Gastrocnemius medialis (tissue), 4 donors: ENCODE measurements at regions not wholly inside any gene's neighbourhood (a gene's known extent, or its start where the extent isn't known, plus 50 kb on each side); places are given as distances from the start of the nearest gene placed in this dataset.

Experiments used
- ATAC-seq, 2 donors: fragments of 150-250 bp; one replicate each; pipeline ENCODE4 v1.9.1; 2016
- DNase-seq, 2 donors: peaks; one replicate each; pipeline ENCODE4 v3.0.0-alpha.2; 2019
- H3K27ac ChIP-seq, 4 donors: fragments of 200-600 bp; sonication (generic); 1 replicate in 1 of 4; 2 replicates in 3 of 4; pipeline ENCODE4 v1.5.1; 2016 to 2018; ENCODE audit warnings: mild to moderate bottlenecking in 2 of 4, moderate library complexity in 1 of 4
- H3K27me3 ChIP-seq, 3 donors: fragments of 200-600 bp; sonication (generic) in 2 of 3; 1 replicate in 1 of 3; 2 replicates in 2 of 3; pipeline versions ENCODE4 v1.5.1 to v1.6.0; 2016 to 2019; ENCODE audit warnings: mild to moderate bottlenecking in 1 of 3, moderate library complexity in 1 of 3
- H3K36me3 ChIP-seq, 2 donors: fragments of 200-600 bp; sonication (generic) in 1 of 2; one replicate each; pipeline ENCODE4 v1.5.1; 2017 to 2018
- H3K4me1 ChIP-seq, 2 donors: fragments of 200-600 bp; sonication (generic) in 1 of 2; one replicate each; pipeline ENCODE4 v1.5.1; 2016 to 2017; ENCODE audit warnings: mild to moderate bottlenecking in 2 of 2
- H3K4me3 ChIP-seq, 4 donors: fragments of 200-600 bp; sonication (generic) in 3 of 4; 1 replicate in 1 of 4; 2 replicates in 3 of 4; pipeline ENCODE4 v1.5.1; 2016 to 2019; ENCODE audit warnings: mild to moderate bottlenecking in 2 of 4
- H3K9me3 ChIP-seq, 3 donors: fragments of 200-600 bp; sonication (generic) in 2 of 3; 1 replicate in 1 of 3; 2 replicates in 2 of 3; pipeline ENCODE4 v1.5.1; 2016 to 2019
- POLR2A ChIP-seq, 2 donors: fragments of 450-650 bp; IDR thresholded peaks; one replicate each; pipeline ENCODE4 v1.6.1; 2017; ENCODE audit warnings: antibody characterized with exemption in 2 of 2, mild to moderate bottlenecking in 2 of 2, moderate library complexity in 2 of 2
- in situ Hi-C, 4 donors: fragments of 200-750 bp; cut with MboI; loops; one replicate each; pipeline versions ENCODE4 v1.15.0 to v1.8.0; 2017; ENCODE audit warnings: low sequenced_read_pairs in 4 of 4
- intact Hi-C: fragments of 100-400 bp; cut with DNase I; formaldehyde crosslinking; loops from one replicate; pipeline ENCODE4 v1.15.1; 2023; ENCODE audit warnings: low total_unique reads
- TF ChIP-seq, protein P1 (sequence below), 5 experiments: fragments of 450-650 bp in 3 of 5; fragments of 200-600 bp in 2 of 5; sonication (generic) in 2 of 5; IDR thresholded peaks in 4 of 5; conservative IDR thresholded peaks in 1 of 5; 1 replicate in 4 of 5; 2 replicates in 1 of 5; pipeline ENCODE4 v1.5.1; 2016 to 2019; ENCODE audit warnings: antibody characterized with exemption in 5 of 5, mild to moderate bottlenecking in 3 of 5, moderate library complexity in 3 of 5

DNA sequence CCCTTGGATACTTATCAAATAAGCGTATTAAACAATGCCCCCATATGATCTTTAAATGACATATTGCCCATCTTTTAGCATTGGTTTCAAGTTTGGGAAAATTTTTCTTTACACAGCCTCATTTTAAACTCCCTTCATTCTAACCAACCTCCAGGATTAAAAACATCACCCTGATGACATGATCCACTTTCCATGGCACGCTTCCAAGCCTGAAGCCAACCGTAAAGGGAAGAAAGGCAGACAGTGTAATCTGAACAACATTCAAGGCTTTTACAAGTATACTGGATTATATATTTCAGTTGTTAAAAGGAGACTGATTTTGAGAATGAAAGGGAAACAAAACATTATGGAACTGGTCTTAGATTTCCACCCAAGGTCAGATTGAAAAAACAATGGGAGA, 1721.9 kb downstream of the OLFM4 start:
- Histone ChIP-seq H3K4me3 (no peak overlapping the region), H3K36me3 (no peaks in the 10 kb centered on the region), H3K4me1 (no peaks in the 10 kb centered on the region), H3K27ac (no peak overlapping the region), H3K9me3 (no peaks in the 10 kb centered on the region), H3K27me3 (no peaks in the 10 kb centered on the region)
- DNase-seq (no peak), ATAC-seq (no peak)
- intact Hi-C loops (no loop called here), in situ Hi-C loops (no loop called here)
- no peak for TF ChIP-seq POLR2A (IDR thresholded peaks at IDR 0.05)
- TF ChIP-seq, protein P1, sequence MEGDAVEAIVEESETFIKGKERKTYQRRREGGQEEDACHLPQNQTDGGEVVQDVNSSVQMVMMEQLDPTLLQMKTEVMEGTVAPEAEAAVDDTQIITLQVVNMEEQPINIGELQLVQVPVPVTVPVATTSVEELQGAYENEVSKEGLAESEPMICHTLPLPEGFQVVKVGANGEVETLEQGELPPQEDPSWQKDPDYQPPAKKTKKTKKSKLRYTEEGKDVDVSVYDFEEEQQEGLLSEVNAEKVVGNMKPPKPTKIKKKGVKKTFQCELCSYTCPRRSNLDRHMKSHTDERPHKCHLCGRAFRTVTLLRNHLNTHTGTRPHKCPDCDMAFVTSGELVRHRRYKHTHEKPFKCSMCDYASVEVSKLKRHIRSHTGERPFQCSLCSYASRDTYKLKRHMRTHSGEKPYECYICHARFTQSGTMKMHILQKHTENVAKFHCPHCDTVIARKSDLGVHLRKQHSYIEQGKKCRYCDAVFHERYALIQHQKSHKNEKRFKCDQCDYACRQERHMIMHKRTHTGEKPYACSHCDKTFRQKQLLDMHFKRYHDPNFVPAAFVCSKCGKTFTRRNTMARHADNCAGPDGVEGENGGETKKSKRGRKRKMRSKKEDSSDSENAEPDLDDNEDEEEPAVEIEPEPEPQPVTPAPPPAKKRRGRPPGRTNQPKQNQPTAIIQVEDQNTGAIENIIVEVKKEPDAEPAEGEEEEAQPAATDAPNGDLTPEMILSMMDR (IDR thresholded peaks at IDR 0.05 in 4 of 5, conservative IDR thresholded peaks at IDR 0.05 in 1 of 5) = no peak

DNA sequence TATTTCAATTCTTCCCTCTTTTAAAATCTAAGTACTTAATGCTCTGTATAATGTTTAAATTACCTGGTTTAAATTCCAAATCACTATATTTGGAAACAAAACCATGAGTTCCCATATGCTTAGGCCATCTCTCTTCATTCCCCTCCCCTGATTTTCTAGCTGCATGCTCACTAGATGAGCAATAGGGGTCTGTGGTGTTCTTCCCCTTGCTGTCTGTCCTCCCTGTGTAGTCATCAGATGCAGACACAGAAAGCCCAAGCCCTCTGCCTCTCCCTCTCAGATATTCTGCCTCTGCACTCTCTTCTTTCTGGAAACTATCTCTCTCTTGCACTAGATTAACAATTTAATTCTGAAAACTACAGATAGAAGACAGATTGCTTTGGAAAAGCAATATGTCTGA, 1730.2 kb downstream of the OLFM4 start:
- ATAC-seq (no peak), DNase-seq (no peak)
- Histone ChIP-seq H3K36me3 (no peaks in the 10 kb centered on the region), H3K4me1 (no peaks in the 10 kb centered on the region), H3K4me3 (no peak overlapping the region), H3K9me3 (no peaks in the 10 kb centered on the region), H3K27ac (no peak overlapping the region), H3K27me3 (no peaks in the 10 kb centered on the region)
- in situ Hi-C loops (no loop called here), intact Hi-C loops (no loop called here)
- TF ChIP-seq, protein P1 (IDR thresholded peaks at IDR 0.05 in 4 of 5, conservative IDR thresholded peaks at IDR 0.05 in 1 of 5) = no peak
- no peak for TF ChIP-seq POLR2A (IDR thresholded peaks at IDR 0.05)

DNA sequence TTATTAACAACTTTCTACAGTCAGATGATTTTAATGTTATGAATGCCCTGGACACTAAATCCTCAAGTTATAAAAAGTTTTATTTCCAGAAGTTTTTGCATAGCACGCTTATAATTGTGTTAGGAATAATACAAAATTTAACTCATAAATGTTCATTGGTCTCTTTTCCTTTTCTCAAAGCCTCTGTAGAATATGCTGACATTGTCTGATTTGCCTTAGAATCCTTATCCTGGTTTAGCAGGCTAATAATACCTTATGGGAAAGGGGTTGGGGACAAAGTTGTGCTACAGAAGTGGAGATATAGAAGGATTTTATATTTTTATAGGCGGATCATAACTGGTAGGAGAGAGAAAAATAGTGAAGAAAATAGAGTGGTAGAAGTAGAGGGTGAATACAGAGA, 1739.6 kb downstream of the OLFM4 start:
- TF ChIP-seq, protein P1 (IDR thresholded peaks at IDR 0.05 in 4 of 5, conservative IDR thresholded peaks at IDR 0.05 in 1 of 5) = no peak
- TF ChIP-seq POLR2A (IDR thresholded peaks at IDR 0.05) = no peak
- intact Hi-C loops (no loop called here), in situ Hi-C loops (no loop called here)
- DNase-seq (no peak), ATAC-seq (no peak)
- Histone ChIP-seq H3K4me3 (no peak overlapping the region), H3K4me1 (no peaks in the 10 kb centered on the region), H3K27ac (no peak overlapping the region), H3K27me3 (no peaks in the 10 kb centered on the region), H3K36me3 (no peaks in the 10 kb centered on the region), H3K9me3 (no peaks in the 10 kb centered on the region)

DNA sequence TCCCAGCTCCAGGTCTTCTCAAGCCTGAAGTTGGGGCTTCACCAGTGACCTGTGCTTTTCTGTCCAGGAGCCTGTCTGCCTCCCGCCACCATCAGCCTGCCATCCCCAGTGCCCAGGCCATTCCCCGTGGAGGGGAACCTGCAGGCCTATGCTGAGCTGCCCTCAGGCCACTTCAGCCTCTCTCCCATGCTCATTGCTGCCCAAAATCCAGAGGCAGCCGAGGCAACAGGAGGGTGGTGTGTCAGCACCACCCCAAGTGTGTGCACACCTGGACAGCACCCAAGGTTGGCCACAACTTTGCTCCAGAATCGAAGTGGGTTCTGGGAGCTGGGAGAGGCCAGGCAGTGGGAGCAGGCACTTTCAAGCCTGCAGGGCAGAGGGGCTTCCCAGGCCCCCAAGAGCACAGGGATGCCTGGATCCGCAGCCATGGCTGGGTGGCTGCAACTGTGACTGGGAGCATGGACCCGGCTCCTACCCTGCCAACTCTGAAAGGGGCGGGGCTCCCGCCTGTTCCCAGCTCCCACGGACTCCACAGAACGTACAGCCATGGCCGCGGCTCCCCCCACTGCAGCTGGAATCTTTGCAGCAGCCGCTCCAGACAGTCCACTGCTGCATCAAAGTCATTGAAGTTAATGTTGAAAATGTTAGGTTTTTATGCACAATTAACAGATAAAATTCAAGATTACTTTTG, 1747.0 kb downstream of the OLFM4 start:
- H3K27me3 ChIP-seq = no peaks in the 10 kb centered on the region
- H3K4me3 ChIP-seq = no peak overlapping the region
- no peaks in the 10 kb centered on the region for H3K9me3 ChIP-seq
- H3K4me1 ChIP-seq = no peaks in the 10 kb centered on the region
- intact Hi-C loops (no loop called here), in situ Hi-C loops (no loop called here)
- TF ChIP-seq POLR2A (IDR thresholded peaks at IDR 0.05) = no peak
- TF ChIP-seq, protein P1 (IDR thresholded peaks at IDR 0.05 in 4 of 5, conservative IDR thresholded peaks at IDR 0.05 in 1 of 5) = no peak
- H3K27ac ChIP-seq = no peak overlapping the region
- no peak for ATAC-seq
- no peak for DNase-seq
- no peaks in the 10 kb centered on the region for H3K36me3 ChIP-seq

DNA sequence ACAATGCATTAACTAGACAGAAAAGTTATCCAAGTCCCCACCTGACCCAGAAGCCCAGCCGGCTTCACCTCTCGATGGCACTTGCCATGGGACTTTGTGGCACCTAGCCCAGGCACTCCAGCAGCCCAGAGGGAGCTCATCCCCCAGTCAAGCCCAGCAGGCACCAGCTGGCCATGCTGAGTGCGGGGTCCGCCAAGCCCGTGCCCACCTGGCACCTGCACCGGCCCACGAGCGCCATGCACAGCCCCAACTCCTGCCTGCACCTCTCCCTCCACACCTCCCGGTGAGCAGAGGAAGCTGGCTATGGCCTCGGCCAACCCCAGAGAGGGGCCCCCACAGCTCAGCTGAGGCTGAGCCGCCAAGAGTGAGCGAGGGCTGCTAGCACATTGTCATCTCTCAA, 1759.1 kb downstream of the OLFM4 start:
- Histone ChIP-seq H3K27me3 (no peaks in the 10 kb centered on the region), H3K4me1 (no peaks in the 10 kb centered on the region), H3K4me3 (no peak overlapping the region), H3K9me3 (no peaks in the 10 kb centered on the region), H3K27ac (no peak overlapping the region), H3K36me3 (no peaks in the 10 kb centered on the region)
- TF ChIP-seq, protein P1 (IDR thresholded peaks at IDR 0.05 in 4 of 5, conservative IDR thresholded peaks at IDR 0.05 in 1 of 5) = no peak
- TF ChIP-seq POLR2A (IDR thresholded peaks at IDR 0.05) = no peak
- intact Hi-C loops = no loop called here
- no peak for ATAC-seq
- in situ Hi-C loops = no loop called here
- DNase-seq = no peak
